HG03378 (cell line): ENCODE measurements at regions not wholly inside any gene's neighbourhood (a gene's known extent, or its start where the extent isn't known, plus 50 kb on each side); places are given as distances from the start of the nearest gene placed in this dataset.
A peak's percentile ranks its signal among the peaks of the same experiment; 100 is the strongest.
"Not testable (repeated sequence)": the region's sequence is repeated elsewhere in the genome, so short reads cannot be mapped to it uniquely, and the experiment has no call there.

Experiments
- ATAC-seq: cut with Tn5 transposase; IDR thresholded peaks from one replicate; pipeline ENCODE4 v1.9.1; 2021; ENCODE audit warnings: mild to moderate bottlenecking, moderate library complexity; ENCODE audit not compliant: unreplicated experiment

DNA sequence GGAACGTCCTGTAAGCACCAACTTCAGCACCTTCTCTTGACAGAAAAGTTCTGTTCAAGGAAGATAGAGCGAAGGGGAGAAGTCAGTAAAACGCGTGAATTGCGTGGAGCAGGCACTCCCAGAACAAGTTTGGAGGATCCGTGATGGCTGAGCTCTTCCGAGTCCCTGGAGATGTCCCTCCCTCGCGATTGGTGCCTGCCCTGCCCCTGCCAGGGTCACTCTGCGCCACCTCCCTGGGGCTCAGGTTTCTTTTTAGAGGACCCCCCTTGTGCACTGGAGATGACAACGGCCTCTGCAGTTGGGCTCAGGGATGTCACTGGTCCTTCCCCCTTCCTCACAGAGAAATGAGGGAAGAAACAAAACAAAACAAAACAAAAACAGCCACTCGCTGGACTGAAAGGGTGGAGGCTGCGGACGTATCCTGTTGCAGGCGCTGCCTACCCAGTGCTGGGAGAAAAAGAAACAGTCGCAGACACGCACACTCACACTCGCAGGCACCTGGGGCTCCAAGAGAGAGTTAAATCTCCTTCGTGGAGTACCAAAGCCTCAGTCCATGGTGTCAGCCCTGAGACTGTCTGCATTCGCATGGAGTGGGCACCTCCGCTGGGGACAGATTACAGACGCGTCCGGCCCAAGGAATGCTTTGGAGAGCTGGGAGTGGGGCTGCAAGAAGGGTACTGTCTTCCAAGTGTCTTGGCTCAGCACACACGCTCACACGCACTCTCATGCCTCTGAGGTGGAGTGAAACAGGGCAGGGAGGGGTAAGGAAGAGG is 512.7 kb downstream of the SLCO4C1 start:
- no peak for ATAC-seq

DNA sequence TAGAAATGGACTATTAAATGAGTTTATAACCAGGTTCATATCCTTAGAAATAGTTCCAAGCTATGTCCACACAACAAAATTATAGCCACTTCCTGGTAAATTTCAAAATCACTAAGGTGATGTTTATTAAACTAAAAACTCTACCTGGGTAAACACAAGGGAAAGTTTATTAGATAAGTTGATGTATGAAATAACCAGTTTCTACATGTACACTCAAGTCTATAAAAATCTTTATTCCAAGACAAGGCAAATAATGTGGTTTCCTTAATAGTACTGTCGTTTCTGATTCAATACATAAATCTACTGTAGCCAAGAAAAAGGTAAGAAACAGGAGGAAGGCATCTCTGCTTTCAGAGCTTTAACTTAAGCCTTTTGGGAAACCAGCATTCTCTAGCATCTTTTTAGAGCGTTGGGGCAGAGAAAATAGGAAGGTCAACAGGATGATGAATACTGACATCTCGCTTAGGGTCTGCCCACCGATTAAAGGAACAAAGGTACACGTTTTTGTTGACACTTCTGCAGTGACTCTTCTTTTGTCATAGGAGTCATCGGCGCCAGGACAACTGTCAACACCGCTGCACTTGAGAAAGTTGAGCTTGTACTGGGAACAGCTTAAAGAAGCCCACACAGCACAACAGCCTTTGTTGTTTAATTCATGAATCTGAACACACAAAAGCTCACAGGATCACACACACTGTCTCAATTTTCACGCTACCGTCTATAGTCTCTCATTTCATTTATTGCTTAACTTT is 513.6 kb downstream of the SLCO4C1 start:
- ATAC-seq: no peak

DNA sequence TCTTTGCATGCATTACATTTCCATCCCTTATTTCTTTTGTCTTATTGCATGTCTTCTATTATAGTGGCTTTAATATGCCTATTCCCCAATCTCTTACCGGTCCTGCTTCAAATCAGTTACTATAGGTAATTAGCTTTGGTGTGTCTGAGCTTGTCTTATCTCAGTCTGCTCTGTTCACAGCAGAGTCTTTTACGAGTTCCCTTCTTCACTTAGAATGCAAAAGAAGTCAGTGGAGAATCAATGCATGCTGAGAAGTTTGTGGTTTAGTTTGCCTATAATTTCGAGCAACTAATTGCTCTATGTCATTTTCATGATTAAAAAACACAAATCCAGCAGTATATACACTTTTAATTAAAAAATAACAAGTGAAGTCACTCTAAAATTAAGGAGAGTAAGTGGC is 545.0 kb downstream of the SLCO4C1 start:
- no peak for ATAC-seq

DNA sequence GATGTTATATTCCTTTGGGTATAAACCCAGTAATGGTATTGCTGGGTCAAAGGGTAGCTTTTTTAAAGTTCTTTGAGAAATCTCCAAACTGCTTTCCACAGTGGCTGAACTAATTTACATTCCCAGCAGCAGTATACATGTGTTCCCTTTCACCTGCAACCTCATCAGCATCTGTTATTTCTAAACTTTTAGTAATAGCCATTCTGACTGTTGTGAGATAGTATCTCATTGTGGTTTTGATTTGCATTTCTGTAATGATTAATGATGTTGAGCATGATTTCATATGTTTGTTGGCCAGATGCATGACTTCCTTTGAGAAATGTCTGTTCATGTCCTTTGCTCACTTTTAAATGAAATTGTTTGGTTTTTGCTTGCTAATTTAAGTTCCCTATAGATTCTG is 553.1 kb downstream of the SLCO4C1 start:
- not testable (repeated sequence) for ATAC-seq

DNA sequence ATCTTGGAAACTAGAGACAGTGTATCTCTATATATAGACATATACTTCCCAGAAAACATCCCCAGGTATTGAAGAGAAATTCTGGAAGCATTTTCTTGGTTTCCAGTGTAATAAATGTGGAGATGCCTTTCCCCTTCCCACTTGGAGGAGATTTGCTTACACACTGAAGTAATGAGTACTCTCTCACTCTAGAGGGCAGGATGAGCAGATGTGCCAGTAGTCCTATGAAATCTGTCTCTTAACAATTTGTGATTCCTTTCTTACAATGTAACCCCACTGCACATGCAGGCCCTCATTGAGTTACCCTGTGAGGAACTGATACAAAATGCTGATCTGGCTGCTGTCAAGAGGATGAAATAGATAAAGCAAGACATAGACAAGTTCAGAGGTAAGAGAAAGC is 567.2 kb downstream of the SLCO4C1 start:
- no peak for ATAC-seq

DNA sequence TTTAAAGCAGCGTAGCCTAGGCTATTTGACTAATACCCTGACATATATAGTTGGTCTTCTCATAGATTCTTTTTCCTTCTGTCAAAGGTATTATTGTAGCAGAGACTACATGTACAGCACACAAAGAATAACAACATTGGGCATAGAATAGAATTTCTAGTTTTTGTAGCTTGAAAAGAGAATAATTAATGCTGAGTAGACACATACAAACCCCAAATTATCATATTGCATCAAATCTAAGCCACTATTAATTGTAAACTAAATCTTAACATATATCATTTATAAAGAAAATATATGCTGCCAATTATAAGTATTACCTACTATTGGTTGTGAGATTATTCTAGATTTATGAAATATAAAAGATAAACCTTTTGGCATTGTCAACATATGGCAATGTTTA is 574.5 kb downstream of the SLCO4C1 start:
- ATAC-seq: no peak

DNA sequence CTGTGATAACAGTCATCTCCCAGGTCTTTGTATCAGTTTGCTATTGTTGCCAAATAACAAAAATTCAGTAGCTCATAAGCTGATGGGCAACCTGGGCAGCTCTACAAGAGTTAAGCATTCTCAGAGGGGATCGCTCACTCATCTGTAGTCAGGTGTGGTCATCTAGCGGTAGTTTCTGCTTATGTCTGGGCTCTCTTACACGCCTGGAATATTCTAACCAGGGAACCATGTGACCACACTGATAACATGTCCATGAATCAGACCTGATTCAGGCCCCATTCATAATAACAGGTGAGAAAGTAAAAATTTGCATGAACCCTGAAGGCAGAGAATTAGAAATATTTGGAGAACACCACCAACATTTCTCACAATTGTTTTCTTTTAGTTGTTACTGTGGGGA is 576.1 kb downstream of the SLCO4C1 start:
- no peak for ATAC-seq

DNA sequence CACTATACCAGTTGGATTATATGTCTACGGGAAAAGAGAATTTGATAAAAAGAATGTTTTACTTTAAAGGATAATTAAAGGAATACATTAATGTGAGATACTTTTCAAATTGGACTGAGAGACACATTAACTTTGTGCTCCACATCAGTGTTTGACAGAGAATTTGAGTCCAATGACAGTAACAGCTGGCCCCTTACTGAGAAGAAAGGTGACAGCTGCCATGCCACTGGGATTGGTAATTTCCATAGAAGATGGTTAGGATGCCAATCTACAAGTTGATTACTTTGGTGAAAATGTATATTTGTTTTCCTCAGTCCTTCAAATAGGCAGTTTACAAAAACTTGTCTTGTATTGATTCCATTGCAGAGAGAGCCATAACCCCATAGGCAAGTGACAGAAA is 578.4 kb downstream of the SLCO4C1 start:
- ATAC-seq: no peak

DNA sequence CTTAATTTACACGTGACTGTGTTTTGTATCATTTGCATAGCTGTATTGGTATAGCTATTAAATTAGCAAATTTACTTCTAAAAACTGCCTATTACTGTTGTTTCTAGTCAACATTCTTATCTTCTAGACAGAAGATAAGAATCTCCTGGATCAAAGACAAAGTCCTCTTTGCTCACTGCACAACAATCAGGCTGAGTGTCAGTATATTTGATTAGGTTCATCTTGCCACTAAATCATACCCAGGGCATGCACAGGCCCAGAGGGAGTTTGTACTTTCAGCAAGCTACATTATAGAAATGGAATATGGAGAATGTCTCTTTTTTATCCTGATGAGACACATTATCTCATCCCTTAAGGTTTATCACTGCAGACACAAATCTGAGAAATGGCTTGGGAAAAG is 579.1 kb downstream of the SLCO4C1 start:
- no peak for ATAC-seq

DNA sequence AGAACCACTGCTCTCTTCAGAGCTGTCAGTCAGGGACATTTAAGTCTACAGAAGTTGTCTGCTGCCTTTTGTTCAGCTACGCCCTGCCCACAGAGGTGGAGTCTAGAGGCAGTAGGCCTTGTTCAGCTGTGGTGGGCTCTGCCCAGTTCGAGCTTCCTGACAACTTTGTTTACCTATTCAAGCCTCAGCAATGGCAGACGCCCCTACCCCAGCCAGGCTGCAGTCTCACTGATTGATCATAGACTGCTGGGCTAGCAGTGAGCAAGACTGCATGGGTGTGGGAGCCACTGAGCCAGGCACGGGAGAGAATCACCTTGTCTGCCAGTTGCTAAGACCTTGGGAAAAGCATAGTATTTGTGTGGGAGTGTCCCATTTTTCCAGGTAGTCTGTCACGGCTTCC is 580.3 kb downstream of the SLCO4C1 start:
- not testable (repeated sequence) for ATAC-seq

DNA sequence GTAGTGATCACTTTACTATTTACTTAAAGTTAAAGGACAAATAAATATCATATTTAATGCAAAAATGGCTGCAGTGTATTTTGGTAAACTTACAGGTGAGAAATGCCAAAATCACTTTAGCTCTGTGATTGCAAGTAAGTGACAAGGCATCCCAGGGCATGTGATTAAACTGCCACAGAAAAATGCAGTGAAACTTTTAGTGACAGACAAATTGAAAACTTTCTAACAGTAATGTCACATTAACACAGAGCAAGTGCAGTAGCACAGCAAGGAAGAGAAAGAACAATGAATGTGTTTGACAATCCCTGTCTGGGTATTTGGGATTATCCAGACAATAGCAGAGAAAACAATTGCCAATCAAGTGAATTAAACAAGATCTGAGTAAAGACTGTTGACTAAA is 606.8 kb downstream of the SLCO4C1 start:
- no peak for ATAC-seq

DNA sequence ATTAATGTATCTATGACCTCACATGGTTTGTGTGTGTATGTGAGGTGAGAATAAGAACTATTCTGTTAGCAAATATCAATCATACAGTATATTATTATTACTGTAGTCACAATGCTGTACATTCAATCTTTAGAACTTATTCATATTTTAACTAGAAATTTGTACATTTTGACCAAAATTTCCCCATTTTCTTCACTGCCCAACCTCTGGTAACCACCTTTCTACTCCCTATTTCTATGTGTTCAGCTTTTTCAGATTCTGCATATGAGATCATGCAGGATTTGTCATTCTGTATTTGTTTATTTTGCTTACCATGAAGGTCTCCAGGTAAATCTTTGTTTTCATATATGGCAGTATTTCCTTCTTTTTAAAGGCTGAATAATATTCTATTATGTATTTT is 607.9 kb downstream of the SLCO4C1 start:
- ATAC-seq: no peak

DNA sequence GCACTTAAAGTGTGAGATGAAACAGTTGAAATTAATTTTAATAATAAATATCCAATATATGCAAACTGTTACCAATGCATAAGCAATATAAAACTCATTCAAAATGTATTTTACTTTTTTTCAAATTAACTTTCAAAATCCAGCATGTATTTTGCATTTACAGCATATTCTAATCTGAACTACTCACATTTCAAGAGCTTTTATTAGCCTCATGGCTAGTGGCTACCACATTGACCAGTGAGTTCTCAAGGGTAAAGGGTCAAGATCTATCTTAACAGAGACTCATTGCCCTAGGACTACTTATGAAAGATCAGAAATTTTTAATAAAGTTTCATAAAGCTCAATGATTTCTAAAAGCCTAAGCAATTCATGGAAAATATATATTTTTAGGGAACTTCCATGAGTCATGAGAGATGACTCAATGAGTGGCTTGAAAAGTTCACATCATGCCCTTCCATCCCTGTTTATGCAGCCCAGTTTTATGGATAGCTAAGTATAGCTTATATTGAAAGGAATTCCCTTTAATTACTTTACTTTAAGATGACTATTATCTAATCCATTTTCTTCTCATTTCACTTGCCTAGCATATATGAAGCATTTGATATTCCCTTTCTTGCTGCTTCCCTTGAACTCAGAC is 608.6 kb downstream of the SLCO4C1 start:
- ATAC-seq: no peak

DNA sequence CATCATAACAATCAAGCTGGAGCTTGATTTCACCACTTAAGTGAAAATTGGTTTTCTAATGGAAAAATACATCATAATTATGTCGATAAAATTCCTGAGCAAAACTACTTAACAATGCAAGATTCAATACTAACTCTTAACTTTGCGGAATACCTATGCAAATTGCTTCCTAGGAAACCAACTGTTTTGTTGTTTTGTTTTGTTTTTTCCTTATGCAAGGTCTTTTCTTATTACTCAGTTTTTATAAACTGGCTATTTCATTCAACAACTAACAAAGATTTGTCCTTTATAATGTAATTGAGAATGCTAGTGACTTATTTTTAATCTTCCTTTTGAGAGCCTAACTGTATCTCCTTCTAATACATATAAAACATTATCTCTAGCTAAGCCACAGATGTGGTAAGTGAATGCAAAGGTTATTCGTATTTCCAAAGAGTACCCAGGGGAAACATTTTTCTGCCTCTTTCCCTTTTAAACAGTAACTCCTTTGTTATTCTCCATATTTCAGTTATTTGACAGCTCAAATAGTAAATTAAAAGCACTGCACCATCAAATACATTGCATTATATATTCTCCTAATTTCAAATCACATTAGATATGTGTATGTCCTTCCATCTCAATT is 609.4 kb downstream of the SLCO4C1 start:
- ATAC-seq: no peak

DNA sequence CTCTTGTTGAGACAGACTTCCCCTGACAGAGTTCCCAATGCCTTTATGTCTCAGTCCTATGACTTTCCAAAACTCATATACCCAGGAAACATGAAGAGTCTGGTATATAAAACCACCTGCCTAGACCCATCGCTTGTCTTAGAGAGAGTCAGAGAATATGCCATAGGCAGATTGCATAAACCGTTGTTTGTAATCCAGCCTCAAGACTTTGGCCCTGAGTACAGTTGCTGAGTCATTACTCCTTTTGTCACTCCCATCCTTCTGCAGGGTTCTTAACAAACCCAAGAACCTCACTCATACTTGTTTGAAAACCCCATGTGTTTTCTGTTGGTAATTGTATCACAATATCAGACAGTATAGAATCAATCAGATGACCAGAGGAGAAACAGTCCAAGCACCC is 616.3 kb downstream of the SLCO4C1 start:
- ATAC-seq: no peak

DNA sequence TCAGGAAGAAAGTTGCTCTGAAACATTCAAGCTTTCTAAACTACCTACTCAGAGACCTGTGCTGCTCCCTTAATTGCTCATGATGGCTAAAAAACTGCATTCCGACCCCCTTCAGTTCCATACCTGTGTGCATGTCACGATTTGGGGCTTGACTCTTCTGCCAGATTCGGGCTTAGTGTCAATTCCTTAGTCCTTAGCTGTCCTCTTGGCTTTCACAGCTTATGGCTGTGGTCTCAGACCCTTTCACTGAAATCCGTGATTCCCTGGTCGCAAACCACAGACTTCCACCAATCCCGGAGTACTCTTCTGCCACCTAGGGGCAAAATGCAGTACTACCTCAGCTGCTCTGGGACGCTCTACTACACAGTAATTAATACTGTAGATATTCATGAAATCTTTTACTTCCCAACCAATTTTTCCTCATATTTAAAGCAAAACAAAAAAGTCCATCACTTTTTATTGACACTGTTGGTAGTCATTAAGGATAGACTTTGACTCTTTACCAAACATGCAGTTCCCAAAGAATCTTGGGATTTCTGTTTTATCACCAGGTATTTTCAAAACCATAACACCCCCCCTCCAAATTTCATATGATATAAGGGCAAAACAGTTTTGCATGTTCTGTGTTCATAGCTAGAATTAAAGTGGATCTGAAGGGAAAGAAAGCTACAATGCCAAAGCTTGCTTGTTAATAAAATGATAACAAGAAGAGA is 617.4 kb downstream of the SLCO4C1 start:
- ATAC-seq: peak; percentile 82

DNA sequence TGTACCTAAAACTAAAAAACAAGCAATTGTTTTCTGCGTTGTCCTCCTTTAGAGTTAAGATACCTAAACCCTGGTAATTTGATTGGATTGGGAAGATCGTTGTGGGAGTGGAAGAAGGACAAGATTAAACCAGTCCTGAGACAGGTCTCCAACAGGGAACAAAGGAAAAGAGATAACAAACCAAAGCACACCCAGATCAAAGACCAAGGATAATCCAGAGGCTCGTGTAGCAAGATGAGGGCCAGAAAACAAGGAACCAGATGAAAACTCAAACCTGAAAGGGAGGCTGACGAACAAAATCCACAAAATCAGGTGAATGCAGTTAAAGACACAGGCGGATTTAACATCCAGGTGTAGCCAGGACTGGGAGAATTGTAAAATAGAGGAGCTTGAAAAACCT is 618.1 kb downstream of the SLCO4C1 start:
- ATAC-seq: no peak

DNA sequence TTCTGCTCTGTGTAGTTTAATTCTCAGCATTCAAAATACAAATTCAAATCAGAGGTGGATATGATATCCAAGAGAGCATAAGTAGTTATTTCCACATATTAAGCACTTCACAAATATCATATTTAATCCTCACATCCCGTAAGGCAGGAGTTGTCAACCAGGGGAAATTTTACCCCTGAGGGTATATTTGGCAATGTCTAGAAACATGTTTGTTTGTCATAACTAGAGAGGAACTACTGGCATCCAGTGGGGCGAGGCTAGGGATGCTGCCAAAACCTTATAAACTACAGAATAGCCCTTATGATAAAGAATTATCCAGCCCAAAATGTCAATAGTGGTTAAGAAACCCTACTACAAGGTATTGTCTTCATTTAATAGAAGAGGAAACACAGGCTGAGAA is 619.4 kb downstream of the SLCO4C1 start:
- no peak for ATAC-seq

DNA sequence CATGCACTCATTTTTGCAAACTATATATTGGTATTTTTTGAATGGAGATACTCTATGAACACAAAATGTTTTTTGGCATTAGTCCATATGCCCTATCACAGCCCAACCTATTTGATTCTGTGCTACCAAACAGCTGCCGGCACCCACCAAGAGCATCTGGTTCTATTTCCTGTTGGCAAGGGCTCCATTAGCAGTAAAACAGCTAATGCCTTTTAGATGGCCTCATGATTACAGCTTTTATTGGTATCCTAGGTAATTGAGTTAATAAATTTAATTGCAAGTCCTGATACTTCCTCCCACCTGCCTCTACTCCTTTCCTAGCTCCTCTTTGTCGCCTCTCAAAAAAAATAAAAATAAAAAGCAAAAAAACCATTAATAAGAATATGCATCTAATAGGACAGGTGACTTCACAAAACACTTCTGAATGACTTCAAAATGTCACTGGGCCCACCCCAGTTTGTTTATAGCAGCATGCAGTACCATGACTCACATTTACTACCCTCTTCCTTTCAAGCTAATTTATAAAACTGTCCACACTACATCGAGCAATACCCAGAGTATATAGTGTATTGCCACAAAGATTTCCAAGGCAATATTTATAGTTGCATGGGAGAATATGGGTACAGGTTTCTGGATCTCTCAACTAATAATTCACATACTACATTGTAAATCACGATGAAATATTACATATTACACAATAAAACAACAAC is 620.4 kb downstream of the SLCO4C1 start:
- no peak for ATAC-seq

DNA sequence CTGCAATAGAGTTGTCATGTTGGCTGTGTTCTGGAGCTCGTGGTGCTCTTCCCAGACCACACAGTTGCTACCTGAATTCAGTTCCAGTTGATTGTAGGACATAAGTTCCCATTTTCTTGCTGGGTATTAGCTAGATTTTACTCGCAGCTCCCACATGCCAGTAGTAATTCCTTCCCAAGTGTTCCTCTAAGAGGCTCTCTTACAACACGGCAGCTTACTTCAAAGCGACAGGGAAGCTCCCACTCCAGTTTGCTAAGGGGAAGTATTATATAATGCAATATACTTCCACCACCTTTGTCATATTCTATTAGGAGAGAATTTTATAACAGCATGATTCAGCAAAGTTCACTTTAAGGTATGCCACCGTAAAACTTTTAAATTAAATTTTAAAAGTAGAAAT is 623.0 kb downstream of the SLCO4C1 start:
- no peak for ATAC-seq
